ENCODE measurements at regions not wholly inside any gene's neighbourhood (a gene's known extent, or its start where the extent isn't known, plus 50 kb on each side); places are given as distances from the start of the nearest gene placed in this dataset.

DNA sequence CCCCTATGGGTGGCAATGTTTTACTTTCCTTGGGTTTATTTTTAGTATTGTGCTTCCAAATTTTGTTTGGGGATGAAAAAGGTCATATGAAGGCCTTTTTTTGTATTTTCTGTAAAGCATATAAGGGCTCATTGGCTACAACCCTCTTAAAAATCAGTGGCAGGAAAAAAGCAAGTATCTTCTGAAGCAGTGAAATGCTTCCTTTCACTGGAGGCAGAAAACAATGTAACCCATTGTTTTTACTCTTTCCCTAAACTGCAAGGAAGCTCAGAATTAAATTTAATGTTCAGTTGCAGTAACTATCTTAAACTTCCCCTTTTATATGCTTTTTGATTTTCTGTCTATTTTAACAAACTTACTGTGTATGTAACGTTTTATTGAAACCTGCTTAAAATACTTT lies 148.7 kb upstream of the LYZL1 start:
- H3K4me3 ChIP-seq (ENCODE audit: low read depth, low read length), result no peak overlapping the region
- H3K9me3 ChIP-seq (ENCODE audit: control insufficient read depth, insufficient read depth, low read depth, low read length), result no peaks in the 10 kb centered on the region
- POLR2A ChIA-PET, result no interaction called here
- no peaks in the 10 kb centered on the region for H3K36me3 ChIP-seq (ENCODE audit: control insufficient read depth in 2 of 2, insufficient read depth in 1 of 2, low read length in 2 of 2)
- no peak for TF ChIP-seq MZF1 (tag by site-specific recombination; IDR thresholded peaks at IDR 0.05; ENCODE audit: borderline replicate concordance)
- TF ChIP-seq SP3 (tag by site-specific recombination; IDR thresholded peaks at IDR 0.05), result no peak
- no peak for TF ChIP-seq ZFP3 (tag by site-specific recombination; IDR thresholded peaks at IDR 0.05; ENCODE audit: low read depth)
- no peak for TF ChIP-seq ZFHX2 (tag by site-specific recombination; conservative IDR thresholded peaks at IDR 0.05)
- no peak for TF ChIP-seq SCRT1 (tag by site-specific recombination; IDR thresholded peaks at IDR 0.05; ENCODE audit: borderline replicate concordance)
- no peak for TF ChIP-seq ZNF146 (tag by site-specific recombination; IDR thresholded peaks at IDR 0.05)
- TF ChIP-seq, protein P1, sequence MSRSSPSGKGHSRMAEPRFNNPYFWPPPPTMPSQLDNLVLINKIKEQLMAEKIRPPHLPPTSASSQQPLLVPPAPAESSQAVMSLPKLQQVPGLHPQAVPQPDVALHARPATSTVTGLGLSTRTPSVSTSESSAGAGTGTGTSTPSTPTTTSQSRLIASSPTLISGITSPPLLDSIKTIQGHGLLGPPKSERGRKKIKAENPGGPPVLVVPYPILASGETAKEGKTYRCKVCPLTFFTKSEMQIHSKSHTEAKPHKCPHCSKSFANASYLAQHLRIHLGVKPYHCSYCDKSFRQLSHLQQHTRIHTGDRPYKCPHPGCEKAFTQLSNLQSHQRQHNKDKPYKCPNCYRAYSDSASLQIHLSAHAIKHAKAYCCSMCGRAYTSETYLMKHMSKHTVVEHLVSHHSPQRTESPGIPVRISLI (tag by site-specific recombination; IDR thresholded peaks at IDR 0.05), result no peak
- no peak for TF ChIP-seq ZNF133 (tag by site-specific recombination; IDR thresholded peaks at IDR 0.05)
- TF ChIP-seq ZNF114 (tag by site-specific recombination; IDR thresholded peaks at IDR 0.05), result no peak
- TF ChIP-seq ZNF266 (tag by site-specific recombination; IDR thresholded peaks at IDR 0.05; ENCODE audit: low read depth), result no peak
- TF ChIP-seq, protein P2, sequence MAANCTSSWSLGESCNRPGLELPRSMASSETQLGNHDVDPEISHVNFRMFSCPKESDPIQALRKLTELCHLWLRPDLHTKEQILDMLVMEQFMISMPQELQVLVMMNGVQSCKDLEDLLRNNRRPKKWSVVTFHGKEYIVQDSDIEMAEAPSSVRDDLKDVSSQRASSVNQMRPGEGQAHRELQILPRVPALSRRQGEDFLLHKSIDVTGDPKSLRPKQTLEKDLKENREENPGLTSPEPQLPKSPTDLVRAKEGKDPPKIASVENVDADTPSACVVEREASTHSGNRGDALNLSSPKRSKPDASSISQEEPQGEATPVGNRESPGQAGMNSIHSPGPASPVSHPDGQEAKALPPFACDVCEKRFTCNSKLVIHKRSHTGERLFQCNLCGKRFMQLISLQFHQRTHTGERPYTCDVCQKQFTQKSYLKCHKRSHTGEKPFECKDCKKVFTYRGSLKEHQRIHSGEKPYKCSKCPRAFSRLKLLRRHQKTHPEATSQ (tag by site-specific recombination; IDR thresholded peaks at IDR 0.05), result no peak
- no peak for TF ChIP-seq ZNF658 (tag by site-specific recombination; IDR thresholded peaks at IDR 0.05)
- TF ChIP-seq ZFP41 (tag by site-specific recombination; IDR thresholded peaks at IDR 0.05; ENCODE audit: borderline replicate concordance), result no peak
- no peak for TF ChIP-seq ZNF138 (tag by site-specific recombination; IDR thresholded peaks at IDR 0.05; ENCODE audit: borderline replicate concordance)
- TF ChIP-seq, protein P3, sequence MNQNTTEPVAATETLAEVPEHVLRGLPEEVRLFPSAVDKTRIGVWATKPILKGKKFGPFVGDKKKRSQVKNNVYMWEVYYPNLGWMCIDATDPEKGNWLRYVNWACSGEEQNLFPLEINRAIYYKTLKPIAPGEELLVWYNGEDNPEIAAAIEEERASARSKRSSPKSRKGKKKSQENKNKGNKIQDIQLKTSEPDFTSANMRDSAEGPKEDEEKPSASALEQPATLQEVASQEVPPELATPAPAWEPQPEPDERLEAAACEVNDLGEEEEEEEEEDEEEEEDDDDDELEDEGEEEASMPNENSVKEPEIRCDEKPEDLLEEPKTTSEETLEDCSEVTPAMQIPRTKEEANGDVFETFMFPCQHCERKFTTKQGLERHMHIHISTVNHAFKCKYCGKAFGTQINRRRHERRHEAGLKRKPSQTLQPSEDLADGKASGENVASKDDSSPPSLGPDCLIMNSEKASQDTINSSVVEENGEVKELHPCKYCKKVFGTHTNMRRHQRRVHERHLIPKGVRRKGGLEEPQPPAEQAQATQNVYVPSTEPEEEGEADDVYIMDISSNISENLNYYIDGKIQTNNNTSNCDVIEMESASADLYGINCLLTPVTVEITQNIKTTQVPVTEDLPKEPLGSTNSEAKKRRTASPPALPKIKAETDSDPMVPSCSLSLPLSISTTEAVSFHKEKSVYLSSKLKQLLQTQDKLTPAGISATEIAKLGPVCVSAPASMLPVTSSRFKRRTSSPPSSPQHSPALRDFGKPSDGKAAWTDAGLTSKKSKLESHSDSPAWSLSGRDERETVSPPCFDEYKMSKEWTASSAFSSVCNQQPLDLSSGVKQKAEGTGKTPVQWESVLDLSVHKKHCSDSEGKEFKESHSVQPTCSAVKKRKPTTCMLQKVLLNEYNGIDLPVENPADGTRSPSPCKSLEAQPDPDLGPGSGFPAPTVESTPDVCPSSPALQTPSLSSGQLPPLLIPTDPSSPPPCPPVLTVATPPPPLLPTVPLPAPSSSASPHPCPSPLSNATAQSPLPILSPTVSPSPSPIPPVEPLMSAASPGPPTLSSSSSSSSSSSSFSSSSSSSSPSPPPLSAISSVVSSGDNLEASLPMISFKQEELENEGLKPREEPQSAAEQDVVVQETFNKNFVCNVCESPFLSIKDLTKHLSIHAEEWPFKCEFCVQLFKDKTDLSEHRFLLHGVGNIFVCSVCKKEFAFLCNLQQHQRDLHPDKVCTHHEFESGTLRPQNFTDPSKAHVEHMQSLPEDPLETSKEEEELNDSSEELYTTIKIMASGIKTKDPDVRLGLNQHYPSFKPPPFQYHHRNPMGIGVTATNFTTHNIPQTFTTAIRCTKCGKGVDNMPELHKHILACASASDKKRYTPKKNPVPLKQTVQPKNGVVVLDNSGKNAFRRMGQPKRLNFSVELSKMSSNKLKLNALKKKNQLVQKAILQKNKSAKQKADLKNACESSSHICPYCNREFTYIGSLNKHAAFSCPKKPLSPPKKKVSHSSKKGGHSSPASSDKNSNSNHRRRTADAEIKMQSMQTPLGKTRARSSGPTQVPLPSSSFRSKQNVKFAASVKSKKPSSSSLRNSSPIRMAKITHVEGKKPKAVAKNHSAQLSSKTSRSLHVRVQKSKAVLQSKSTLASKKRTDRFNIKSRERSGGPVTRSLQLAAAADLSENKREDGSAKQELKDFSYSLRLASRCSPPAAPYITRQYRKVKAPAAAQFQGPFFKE (tag by site-specific recombination; IDR thresholded peaks at IDR 0.05; ENCODE audit: borderline replicate concordance), result no peak
- TF ChIP-seq ZNF48 (tag by site-specific recombination; IDR thresholded peaks at IDR 0.05), result no peak
- TF ChIP-seq ZNF660 (tag by site-specific recombination; IDR thresholded peaks at IDR 0.05), result no peak
- TF ChIP-seq, protein P4, sequence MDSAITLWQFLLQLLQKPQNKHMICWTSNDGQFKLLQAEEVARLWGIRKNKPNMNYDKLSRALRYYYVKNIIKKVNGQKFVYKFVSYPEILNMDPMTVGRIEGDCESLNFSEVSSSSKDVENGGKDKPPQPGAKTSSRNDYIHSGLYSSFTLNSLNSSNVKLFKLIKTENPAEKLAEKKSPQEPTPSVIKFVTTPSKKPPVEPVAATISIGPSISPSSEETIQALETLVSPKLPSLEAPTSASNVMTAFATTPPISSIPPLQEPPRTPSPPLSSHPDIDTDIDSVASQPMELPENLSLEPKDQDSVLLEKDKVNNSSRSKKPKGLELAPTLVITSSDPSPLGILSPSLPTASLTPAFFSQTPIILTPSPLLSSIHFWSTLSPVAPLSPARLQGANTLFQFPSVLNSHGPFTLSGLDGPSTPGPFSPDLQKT (IDR thresholded peaks at IDR 0.05; ENCODE audit: borderline replicate concordance, low read depth, low read length), result no peak
- no peak for TF ChIP-seq ZSCAN16 (tag by site-specific recombination; IDR thresholded peaks at IDR 0.05)
- no peak overlapping the region for H3K27ac ChIP-seq (ENCODE audit: extremely low read depth, low read depth, low read length)
- no peaks in the 10 kb centered on the region for H3K4me1 ChIP-seq (ENCODE audit: control insufficient read depth, insufficient read depth, low read length)
- CTCF ChIA-PET, result no interaction called here
